B cell (primary cell): ENCODE measurements at regions not wholly inside any gene's neighbourhood (a gene's known extent, or its start where the extent isn't known, plus 50 kb on each side); places are given as distances from the start of the nearest gene placed in this dataset.

Source experiments
- EZH2 ChIP-seq: IDR thresholded peaks from 2 replicates; pipeline ENCODE4 v1.6.1; 2012; ENCODE audit warnings: borderline replicate concordance, low read depth, mild to moderate bottlenecking, moderate library complexity, low read length; ENCODE audit not compliant: insufficient read depth, poor library complexity, severe bottlenecking
- TF ChIP-seq, protein P1 (sequence below): fragments of 200-600 bp; IDR thresholded peaks from one replicate; pipeline ENCODE4 v1.8.0; 2022; ENCODE audit warnings: antibody characterized with exemption, mild to moderate bottlenecking

DNA sequence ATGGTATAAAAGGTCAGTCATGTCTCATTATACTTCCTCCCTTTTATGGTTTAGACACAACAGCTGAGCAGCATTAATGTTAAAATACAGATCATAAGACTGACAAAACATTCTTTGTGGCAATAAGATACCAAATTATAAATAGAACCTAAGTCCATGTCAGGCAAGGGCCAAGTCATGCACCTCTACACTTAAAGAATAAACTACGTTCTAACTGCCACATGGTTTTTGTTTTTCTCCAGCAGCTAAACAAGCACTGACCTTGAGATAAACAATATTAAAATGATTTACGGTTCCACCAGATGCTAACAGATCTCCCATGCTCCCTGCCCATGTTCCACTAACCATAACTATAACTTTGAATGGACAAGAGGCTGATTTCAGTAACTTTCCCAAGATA is 368.6 kb upstream of the TFPI start:
- TF ChIP-seq, protein P1, sequence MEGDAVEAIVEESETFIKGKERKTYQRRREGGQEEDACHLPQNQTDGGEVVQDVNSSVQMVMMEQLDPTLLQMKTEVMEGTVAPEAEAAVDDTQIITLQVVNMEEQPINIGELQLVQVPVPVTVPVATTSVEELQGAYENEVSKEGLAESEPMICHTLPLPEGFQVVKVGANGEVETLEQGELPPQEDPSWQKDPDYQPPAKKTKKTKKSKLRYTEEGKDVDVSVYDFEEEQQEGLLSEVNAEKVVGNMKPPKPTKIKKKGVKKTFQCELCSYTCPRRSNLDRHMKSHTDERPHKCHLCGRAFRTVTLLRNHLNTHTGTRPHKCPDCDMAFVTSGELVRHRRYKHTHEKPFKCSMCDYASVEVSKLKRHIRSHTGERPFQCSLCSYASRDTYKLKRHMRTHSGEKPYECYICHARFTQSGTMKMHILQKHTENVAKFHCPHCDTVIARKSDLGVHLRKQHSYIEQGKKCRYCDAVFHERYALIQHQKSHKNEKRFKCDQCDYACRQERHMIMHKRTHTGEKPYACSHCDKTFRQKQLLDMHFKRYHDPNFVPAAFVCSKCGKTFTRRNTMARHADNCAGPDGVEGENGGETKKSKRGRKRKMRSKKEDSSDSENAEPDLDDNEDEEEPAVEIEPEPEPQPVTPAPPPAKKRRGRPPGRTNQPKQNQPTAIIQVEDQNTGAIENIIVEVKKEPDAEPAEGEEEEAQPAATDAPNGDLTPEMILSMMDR, result no peak
- TF ChIP-seq EZH2, result no peak
